ENCODE measurements at regions not wholly inside any gene's neighbourhood (a gene's known extent, or its start where the extent isn't known, plus 50 kb on each side); places are given as distances from the start of the nearest gene placed in this dataset.

DNA sequence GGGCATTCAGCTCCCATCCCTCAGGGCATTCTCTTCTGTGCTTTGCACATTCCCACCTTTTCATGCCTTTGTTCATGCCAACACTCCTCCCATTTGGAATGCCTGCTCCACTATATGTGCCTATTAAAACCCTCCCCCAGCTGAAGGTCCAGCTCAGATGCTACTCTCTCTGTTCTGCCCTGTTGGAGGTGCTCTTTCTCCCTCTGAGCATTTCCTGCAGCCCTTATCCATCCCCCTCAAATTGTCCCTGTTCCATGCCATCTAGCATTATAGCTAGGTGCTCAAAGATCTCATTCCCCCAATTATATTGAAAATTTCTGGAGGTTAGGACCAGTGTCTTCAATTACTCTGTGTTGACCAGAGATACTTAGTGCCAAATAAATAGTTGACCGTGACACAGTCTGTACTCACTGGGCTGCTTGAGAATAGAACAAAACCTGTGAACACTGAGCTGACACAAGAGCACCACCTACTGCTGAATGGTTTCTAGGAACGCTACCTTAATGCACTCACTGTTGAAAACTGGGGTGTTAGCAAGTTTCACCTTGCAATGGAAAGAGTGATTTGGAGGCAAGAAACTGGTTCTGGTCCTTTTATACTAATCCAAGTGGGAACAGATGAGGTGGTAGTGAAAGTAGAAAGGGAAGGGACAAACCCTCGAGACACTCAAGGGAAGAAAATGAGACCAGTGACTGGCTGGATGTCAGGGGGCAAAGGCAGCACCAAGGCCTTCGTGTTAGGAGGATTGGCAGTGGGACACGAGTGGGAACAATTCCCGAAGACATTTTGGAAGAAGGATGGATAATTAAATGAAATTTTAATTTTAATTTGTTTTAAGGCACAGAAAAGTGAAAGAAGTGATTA lies 289.8 kb upstream of the ROPN1 start:
- 42 to 60% (median 50%) methylated on average over 6 of the region's 6 CpGs for WGBS, 5 donors
- peaks cover 4 to 58% (median 14%) of the 10 kb centered on the region in 4 donors for H3K4me1 ChIP-seq
- no peaks in the 10 kb centered on the region for H3K36me3 ChIP-seq
- DNase-seq, result peak in 1 of 2 donors; percentile 58
- no peaks in the 10 kb centered on the region for H3K9me3 ChIP-seq
- no peaks in the 10 kb centered on the region for H3K27me3 ChIP-seq
- intact Hi-C loops (cut with DNase I; ENCODE audit: low total_unique reads), result loop anchor here (5.0 kb wide), 1 partner anchor 264 kb away; no protein-coding TSS in a partner anchor
- no peak overlapping the region for H3K4me3 ChIP-seq
- TF ChIP-seq EP300 (IDR thresholded peaks at IDR 0.05) (no peak), POLR2AphosphoS5 (IDR thresholded peaks at IDR 0.05) (peak in 1 of 3 donors; percentile 17)
- TF ChIP-seq, protein P1, sequence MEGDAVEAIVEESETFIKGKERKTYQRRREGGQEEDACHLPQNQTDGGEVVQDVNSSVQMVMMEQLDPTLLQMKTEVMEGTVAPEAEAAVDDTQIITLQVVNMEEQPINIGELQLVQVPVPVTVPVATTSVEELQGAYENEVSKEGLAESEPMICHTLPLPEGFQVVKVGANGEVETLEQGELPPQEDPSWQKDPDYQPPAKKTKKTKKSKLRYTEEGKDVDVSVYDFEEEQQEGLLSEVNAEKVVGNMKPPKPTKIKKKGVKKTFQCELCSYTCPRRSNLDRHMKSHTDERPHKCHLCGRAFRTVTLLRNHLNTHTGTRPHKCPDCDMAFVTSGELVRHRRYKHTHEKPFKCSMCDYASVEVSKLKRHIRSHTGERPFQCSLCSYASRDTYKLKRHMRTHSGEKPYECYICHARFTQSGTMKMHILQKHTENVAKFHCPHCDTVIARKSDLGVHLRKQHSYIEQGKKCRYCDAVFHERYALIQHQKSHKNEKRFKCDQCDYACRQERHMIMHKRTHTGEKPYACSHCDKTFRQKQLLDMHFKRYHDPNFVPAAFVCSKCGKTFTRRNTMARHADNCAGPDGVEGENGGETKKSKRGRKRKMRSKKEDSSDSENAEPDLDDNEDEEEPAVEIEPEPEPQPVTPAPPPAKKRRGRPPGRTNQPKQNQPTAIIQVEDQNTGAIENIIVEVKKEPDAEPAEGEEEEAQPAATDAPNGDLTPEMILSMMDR (IDR thresholded peaks at IDR 0.05), result peak in 5 of 7 experiments; percentile 23 to 44 (median 32)
- peak overlapping the region in 4 of 5 donors; percentile 33 to 84 (median 68) for H3K27ac ChIP-seq

DNA sequence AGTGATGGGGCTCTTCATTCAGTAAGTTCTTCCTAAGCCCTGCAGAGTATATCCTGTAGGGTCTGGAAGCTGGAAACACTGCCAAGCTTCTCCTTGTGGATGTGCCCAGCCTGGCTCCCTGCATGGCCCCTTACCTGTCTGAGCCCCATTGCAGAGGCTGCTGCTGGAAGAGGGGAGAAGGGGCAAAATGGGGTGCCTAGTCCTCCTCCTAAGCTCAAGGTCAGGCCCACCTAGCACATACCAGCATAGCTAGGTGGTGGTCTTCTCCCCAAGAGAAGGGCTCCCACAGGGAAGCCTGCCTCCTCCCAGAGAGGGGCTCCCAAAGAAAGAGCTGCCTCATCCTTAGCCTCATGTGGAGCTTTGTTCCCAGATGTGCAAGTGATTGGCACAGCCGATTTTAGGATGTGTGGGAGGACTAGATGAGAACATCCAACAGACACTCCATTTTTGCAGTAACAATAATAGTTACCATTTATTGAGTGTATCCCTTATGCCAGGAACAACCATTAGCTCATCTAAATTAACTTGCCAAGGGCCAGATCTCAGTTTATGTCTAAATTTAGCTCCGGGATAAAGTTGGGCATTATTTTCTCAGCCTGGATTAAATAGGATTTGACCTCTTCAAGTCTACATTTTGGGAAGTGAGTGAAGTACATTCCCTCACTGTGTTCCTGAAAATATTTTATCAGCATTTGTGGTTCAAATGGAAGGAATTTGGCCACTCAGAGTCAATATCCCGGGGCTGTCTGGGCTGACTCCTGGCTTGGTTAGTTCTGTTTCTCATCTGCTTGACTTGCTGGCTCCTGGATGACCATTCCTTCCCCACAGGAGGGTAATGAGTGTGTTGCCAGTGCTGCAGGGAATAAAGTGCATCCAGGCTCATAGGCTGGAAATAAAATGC lies 291.1 kb upstream of the ROPN1 start:
- H3K9me3 ChIP-seq, result no peaks in the 10 kb centered on the region
- 50 to 68% (median 60%) methylated on average over 3 of the region's 3 CpGs for WGBS, 5 donors
- no peak overlapping the region for H3K4me3 ChIP-seq
- H3K36me3 ChIP-seq, result no peaks in the 10 kb centered on the region
- H3K27me3 ChIP-seq, result no peaks in the 10 kb centered on the region
- no peak for TF ChIP-seq POLR2A (IDR thresholded peaks at IDR 0.05)
- peak; percentile 28 to 61 (median 43) for TF ChIP-seq POLR2AphosphoS5 (IDR thresholded peaks at IDR 0.05)
- TF ChIP-seq EP300 (IDR thresholded peaks at IDR 0.05), result peak; percentile 2
- peaks cover 4 to 45% (median 8%) of the 10 kb centered on the region in 4 donors for H3K4me1 ChIP-seq
- peak overlapping the region in 4 of 5 donors; percentile 56 to 84 (median 77) for H3K27ac ChIP-seq
- peak in 1 of 2 donors; percentile 35 for DNase-seq
- intact Hi-C loops (cut with DNase I; ENCODE audit: low total_unique reads), result loop anchor here (5.0 kb wide), 1 partner anchor 266 kb away; no protein-coding TSS in a partner anchor

DNA sequence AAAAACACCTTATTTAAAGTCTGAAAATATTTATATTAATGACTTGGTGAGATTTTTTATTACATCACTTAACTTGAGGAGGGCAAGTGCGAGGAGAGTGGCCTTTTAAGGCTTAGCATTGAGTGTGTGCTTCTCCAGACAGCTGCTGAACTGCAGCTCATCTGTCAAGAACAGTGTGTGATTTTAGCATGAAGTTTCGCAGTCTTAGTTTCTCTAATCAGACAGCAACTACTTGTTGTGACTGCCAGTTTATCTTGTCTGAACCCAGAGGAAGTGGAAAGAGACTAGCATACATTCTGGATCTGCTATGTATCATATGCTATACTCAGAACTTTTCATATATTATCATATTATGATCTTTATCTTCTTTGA lies 291.7 kb upstream of the ROPN1 start:
- Histone ChIP-seq H3K27ac (peak overlapping the region in 4 of 5 donors; percentile 56 to 81 (median 72)), H3K9me3 (no peaks in the 10 kb centered on the region), H3K36me3 (no peaks in the 10 kb centered on the region), H3K27me3 (no peaks in the 10 kb centered on the region), H3K4me3 (no peak overlapping the region), H3K4me1 (peaks cover 4 to 40% (median 5%) of the 10 kb centered on the region in 4 donors)
- 70 to 85% (median 84%) methylated on average over 2 of the region's 2 CpGs for WGBS, 5 donors
- intact Hi-C loops (cut with DNase I; ENCODE audit: low total_unique reads), result loop anchor here (5.0 kb wide), 1 partner anchor 266 kb away; no protein-coding TSS in a partner anchor
- TF ChIP-seq POLR2A (IDR thresholded peaks at IDR 0.05), result no peak
- TF ChIP-seq EP300 (IDR thresholded peaks at IDR 0.05), result peak; percentile 3
- peak in 2 of 3 donors; percentile 1 to 19 for TF ChIP-seq POLR2AphosphoS5 (IDR thresholded peaks at IDR 0.05)
- DNase-seq, result peak in 1 of 2 donors; percentile 23

DNA sequence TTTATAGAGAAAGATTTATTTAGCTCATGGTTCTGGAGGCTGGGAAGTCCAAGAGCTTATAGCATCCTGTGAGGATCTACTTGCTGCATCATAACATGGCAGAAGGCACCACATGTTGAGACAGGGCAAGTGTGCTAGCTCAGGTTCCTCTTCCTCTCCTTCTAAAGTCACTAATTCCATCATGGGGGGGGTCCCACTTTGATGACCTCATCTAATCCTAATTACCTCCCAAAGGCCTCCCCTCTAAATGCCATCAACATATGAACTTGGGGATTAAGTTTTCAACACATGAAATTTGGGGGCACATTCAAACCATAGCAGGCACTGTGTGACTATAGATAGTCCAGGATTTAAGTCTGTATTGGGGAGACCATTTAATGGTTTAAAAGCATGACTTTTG lies 297.1 kb upstream of the ROPN1 start:
- Histone ChIP-seq H3K27ac (no peak overlapping the region), H3K4me1 (peaks cover 0 to 19% (median 3%) of the 10 kb centered on the region in 4 donors), H3K27me3 (peaks cover 0 to 3% (median 0%) of the 10 kb centered on the region in 3 donors), H3K9me3 (no peaks in the 10 kb centered on the region), H3K4me3 (no peak overlapping the region), H3K36me3 (no peaks in the 10 kb centered on the region)
- TF ChIP-seq EP300 (IDR thresholded peaks at IDR 0.05) (no peak), POLR2AphosphoS5 (IDR thresholded peaks at IDR 0.05) (no peak)
- TF ChIP-seq, protein P1 (IDR thresholded peaks at IDR 0.05), result no peak
- intact Hi-C loops (cut with DNase I; ENCODE audit: low total_unique reads), result no loop called here
- no peak for DNase-seq

DNA sequence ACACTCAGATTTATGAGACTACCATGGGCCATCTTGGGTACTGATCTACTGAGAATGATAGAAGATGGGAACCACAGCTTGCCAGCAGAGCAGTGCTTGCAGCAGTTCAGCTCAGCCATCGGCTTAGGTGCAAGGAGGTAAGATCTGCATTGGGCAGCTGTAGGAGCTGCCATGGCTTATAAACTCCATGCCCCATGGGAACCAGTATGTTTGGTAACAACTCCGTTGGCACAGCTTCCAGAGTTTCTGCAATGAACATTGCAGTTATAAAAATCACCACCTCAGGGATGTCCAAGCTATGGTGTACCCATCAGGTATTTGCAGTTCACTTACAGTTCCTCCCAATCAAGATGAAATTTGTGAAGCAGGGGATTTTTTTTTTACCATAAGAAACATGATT lies 299.1 kb upstream of the ROPN1 start:
- H3K9me3 ChIP-seq, result no peaks in the 10 kb centered on the region
- TF ChIP-seq POLR2A (IDR thresholded peaks at IDR 0.05), result no peak
- TF ChIP-seq, protein P1 (IDR thresholded peaks at IDR 0.05), result no peak
- TF ChIP-seq POLR2AphosphoS5 (IDR thresholded peaks at IDR 0.05), result no peak
- TF ChIP-seq EP300 (IDR thresholded peaks at IDR 0.05), result no peak
- no peak overlapping the region for H3K4me3 ChIP-seq
- peaks cover 0 to 5% (median 0%) of the 10 kb centered on the region in 4 donors for H3K4me1 ChIP-seq
- no peak for DNase-seq
- 85 to 93% (median 91%) methylated on average over 2 of the region's 2 CpGs for WGBS, 5 donors
- peaks cover 0 to 3% (median 0%) of the 10 kb centered on the region in 3 donors for H3K27me3 ChIP-seq
- intact Hi-C loops (cut with DNase I; ENCODE audit: low total_unique reads), result no loop called here
- H3K36me3 ChIP-seq, result no peaks in the 10 kb centered on the region
- no peak overlapping the region for H3K27ac ChIP-seq

All from stomach (tissue), 8 donors.